ENCODE measurements at regions not wholly inside any gene's neighbourhood (a gene's known extent, or its start where the extent isn't known, plus 50 kb on each side); places are given as distances from the start of the nearest gene placed in this dataset.

DNA sequence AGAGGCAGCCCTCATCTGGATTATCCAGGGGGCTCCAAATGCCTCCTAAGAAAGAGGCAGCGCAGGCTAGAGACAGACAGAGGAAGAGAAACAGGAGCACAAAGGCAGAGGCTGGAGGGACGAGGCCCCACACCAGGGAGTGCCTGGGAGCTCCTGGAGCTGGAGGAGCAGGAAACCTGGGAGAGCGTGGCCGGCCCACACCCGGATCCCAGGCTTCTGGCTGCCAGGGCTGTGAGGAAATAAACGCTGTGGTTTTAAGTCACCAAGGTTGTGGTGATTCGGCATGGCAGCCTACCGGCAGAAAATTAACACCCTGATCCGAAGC lies 165.5 kb downstream of the OLFM1 start:
- H3K9me3 ChIP-seq (ENCODE audit: insufficient read depth, low read length), result no peaks in the 10 kb centered on the region
- no peaks in the 10 kb centered on the region for H3K36me3 ChIP-seq (ENCODE audit: low read length)
- no peak overlapping the region for H3K9ac ChIP-seq (ENCODE audit: low read length)
- H3K79me2 ChIP-seq (ENCODE audit: insufficient read depth, low read length), result no peaks in the 10 kb centered on the region
- no peaks in the 10 kb centered on the region for H3K27me3 ChIP-seq (ENCODE audit: low read length)
- no peak overlapping the region for H3K4me2 ChIP-seq (ENCODE audit: low read depth, low read length, poor library complexity, severe bottlenecking)
- no peaks in the 10 kb centered on the region for H3F3A ChIP-seq (ENCODE audit: insufficient read depth)
- no peak for TF ChIP-seq EZH2phosphoT487 (conservative IDR thresholded peaks at IDR 0.05; ENCODE audit: low read length)
- no peak overlapping the region for H3K27ac ChIP-seq (ENCODE audit: low read depth, low read length)
- H2AFZ ChIP-seq (ENCODE audit: low read depth, low read length, severe bottlenecking), result no peak overlapping the region
- no peaks in the 10 kb centered on the region for H4K20me1 ChIP-seq (ENCODE audit: low read depth, low read length)
- H3K4me3 ChIP-seq (ENCODE audit: insufficient read depth, low read length, poor library complexity, severe bottlenecking), result no peak overlapping the region
- no peaks in the 10 kb centered on the region for H3K9me2 ChIP-seq (replicated peaks; ENCODE audit: insufficient read depth, low read length)

DNA sequence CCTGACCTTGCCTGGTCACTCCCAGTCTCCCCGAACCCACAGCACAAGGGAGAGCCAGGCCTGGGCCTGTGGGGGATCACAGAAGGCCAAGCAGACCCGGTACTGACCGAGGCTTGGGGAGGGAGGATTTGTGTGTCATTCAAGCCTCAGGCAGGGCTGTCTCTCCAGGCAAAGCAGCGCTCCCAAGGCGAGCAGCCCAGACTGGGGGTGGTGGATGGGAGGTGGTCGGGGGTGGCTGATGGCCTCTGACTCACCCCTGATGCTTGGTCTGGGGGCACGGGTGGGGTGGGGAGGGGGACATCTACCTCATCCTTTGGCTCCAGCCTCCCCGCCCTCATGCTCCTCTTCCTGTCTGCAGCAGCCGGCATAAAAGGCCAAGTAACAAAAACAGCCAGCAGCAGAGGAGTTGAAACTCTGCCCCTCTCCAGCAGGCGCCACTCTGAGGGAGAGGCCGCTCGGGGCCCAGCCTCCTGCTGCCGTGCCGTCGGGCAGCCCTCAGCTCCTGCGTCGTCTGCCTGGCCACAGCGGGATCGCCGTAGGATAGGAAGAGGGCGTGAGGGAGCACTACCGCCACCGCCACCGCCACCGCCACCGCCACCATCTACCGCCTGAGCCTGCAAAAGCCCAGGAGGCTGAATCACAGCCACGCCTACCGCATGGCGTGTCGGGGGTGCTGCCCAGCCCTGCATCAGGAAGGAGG lies 166.0 kb downstream of the OLFM1 start:
- TF ChIP-seq EZH2phosphoT487 (conservative IDR thresholded peaks at IDR 0.05; ENCODE audit: low read length), result no peak
- TF ChIP-seq, protein P1, sequence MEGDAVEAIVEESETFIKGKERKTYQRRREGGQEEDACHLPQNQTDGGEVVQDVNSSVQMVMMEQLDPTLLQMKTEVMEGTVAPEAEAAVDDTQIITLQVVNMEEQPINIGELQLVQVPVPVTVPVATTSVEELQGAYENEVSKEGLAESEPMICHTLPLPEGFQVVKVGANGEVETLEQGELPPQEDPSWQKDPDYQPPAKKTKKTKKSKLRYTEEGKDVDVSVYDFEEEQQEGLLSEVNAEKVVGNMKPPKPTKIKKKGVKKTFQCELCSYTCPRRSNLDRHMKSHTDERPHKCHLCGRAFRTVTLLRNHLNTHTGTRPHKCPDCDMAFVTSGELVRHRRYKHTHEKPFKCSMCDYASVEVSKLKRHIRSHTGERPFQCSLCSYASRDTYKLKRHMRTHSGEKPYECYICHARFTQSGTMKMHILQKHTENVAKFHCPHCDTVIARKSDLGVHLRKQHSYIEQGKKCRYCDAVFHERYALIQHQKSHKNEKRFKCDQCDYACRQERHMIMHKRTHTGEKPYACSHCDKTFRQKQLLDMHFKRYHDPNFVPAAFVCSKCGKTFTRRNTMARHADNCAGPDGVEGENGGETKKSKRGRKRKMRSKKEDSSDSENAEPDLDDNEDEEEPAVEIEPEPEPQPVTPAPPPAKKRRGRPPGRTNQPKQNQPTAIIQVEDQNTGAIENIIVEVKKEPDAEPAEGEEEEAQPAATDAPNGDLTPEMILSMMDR (IDR thresholded peaks at IDR 0.05; ENCODE audit: insufficient read depth, low read length, poor library complexity, severe bottlenecking), result no peak
- Histone ChIP-seq H3K79me2 (ENCODE audit: insufficient read depth, low read length) (no peaks in the 10 kb centered on the region), H3K9ac (ENCODE audit: low read length) (no peak overlapping the region), H2AFZ (ENCODE audit: low read depth, low read length, severe bottlenecking) (no peak overlapping the region), H3K27me3 (ENCODE audit: low read length) (no peaks in the 10 kb centered on the region), H4K20me1 (ENCODE audit: low read depth, low read length) (no peaks in the 10 kb centered on the region), H3K9me2 (replicated peaks; ENCODE audit: insufficient read depth, low read length) (no peaks in the 10 kb centered on the region), H3K9me3 (ENCODE audit: insufficient read depth, low read length) (no peaks in the 10 kb centered on the region), H3K27ac (ENCODE audit: low read depth, low read length) (no peak overlapping the region), H3F3A (ENCODE audit: insufficient read depth) (no peaks in the 10 kb centered on the region), H3K36me3 (ENCODE audit: low read length) (no peaks in the 10 kb centered on the region), H3K4me2 (ENCODE audit: low read depth, low read length, poor library complexity, severe bottlenecking) (no peak overlapping the region), H3K4me3 (ENCODE audit: insufficient read depth, low read length, poor library complexity, severe bottlenecking) (no peak overlapping the region)

DNA sequence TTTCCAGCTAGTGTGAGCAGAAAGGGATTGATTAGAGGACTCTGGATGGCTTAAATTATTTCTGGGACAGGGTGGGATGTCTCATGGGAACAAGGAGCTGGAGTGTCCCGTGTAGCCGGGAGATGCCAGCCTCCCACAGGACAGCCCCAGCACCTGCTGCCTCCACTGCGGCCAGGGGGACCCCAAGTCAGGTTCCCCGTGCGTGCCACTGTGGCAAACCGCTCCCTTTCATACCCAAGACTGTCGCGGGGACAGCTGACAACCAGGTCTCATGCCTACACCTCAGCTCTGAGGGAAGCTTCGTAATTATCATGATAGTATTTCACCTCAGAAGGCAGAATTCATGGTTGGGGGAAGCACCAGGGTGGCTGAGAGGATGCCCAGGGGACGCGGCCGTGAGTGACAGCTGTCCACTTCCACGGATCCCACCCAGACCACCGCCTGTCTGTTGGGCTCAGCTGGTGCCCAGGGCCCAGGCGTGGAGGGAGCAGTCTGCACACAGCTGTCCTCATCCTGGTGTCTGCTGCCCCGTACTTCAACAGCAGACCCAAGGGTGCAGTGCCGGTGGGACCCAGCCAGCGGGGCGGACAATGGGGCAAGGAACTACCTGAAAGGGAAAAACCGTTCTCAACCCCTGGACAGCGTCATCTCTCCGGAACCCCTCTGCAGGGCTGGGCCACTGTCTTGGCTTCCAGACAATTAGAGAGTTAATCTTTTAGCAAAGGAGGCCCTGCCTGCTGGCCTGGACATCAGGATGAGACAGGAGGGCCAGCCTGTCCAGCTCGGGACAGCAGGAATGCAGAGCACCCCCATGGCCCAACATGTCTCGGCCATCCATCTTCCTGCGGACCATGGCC lies 166.9 kb downstream of the OLFM1 start:
- Histone ChIP-seq H4K20me1 (ENCODE audit: low read depth, low read length) (no peaks in the 10 kb centered on the region), H3K9me3 (ENCODE audit: insufficient read depth, low read length) (no peaks in the 10 kb centered on the region), H3K79me2 (ENCODE audit: insufficient read depth, low read length) (no peaks in the 10 kb centered on the region), H2AFZ (ENCODE audit: low read depth, low read length, severe bottlenecking) (no peak overlapping the region), H3K27me3 (ENCODE audit: low read length) (no peaks in the 10 kb centered on the region), H3K4me3 (ENCODE audit: insufficient read depth, low read length, poor library complexity, severe bottlenecking) (no peak overlapping the region), H3K9me2 (replicated peaks; ENCODE audit: insufficient read depth, low read length) (no peaks in the 10 kb centered on the region), H3K27ac (ENCODE audit: low read depth, low read length) (no peak overlapping the region), H3F3A (ENCODE audit: insufficient read depth) (no peaks in the 10 kb centered on the region), H3K4me2 (ENCODE audit: low read depth, low read length, poor library complexity, severe bottlenecking) (no peak overlapping the region), H3K9ac (ENCODE audit: low read length) (no peak overlapping the region), H3K36me3 (ENCODE audit: low read length) (no peaks in the 10 kb centered on the region)
- TF ChIP-seq, protein P1 (IDR thresholded peaks at IDR 0.05; ENCODE audit: insufficient read depth, low read length, poor library complexity, severe bottlenecking), result no peak
- TF ChIP-seq EZH2phosphoT487 (conservative IDR thresholded peaks at IDR 0.05; ENCODE audit: low read length), result no peak
